Ishikawa (cell line): ENCODE measurements at regions not wholly inside any gene's neighbourhood (a gene's known extent, or its start where the extent isn't known, plus 50 kb on each side); places are given as distances from the start of the nearest gene placed in this dataset.

Source experiments
- CEBPB ChIP-seq: IDR thresholded peaks from 2 replicates; pipeline ENCODE4 v1.6.1; 2012
- CREB1 ChIP-seq: IDR thresholded peaks from 2 replicates; pipeline ENCODE4 v1.6.1; 2012; ENCODE audit warnings: low read depth
- EGR1 ChIP-seq: IDR thresholded peaks from 2 replicates; pipeline ENCODE4 v1.6.1; 2012
- EP300 ChIP-seq: IDR thresholded peaks from 2 replicates; pipeline ENCODE4 v1.6.1; 2012; ENCODE audit warnings: borderline replicate concordance
- RAD21 ChIP-seq: IDR thresholded peaks from 2 replicates; pipeline ENCODE4 v1.6.1; 2012; ENCODE audit warnings: low read depth
- TEAD4 ChIP-seq: IDR thresholded peaks from 2 replicates; pipeline ENCODE4 v1.6.1; 2012
- TF ChIP-seq, protein P1 (sequence below): IDR thresholded peaks from 2 replicates; pipeline ENCODE4 v1.6.1; 2012

DNA sequence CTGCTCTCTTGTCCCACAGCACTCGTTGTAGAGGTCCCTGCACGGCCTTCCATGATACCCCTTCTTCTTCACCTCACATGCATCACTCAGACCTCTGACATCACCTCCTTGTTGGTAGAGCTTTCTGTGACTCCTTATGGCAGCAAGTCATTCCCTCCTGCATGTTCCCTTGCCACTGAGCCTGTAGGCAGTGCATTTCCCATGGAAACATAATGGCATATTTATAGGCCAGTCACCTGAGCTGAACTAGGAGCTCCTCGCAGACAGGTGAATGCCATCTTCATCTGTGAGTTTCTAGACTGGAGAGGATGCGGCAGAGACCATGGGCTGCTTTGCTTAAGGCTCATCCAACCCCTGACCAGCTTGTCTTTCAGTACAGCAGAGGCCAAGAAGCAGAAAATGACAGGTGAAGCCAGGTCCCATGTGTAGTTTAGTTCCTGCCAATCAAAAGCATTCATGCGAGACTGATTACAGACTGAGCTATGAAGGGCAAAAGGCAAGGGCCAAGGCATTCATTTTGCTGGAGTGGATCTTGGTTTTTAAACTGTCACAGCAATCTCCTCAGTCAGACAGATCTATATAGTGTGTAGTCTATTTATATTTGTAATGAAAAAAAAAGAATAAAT lies 59.4 kb upstream of the NEDD4L start:
- TF ChIP-seq EGR1 (no peak), EP300 (no peak), RAD21 (no peak), CREB1 (no peak), TEAD4 (no peak), CEBPB (no peak)
- TF ChIP-seq, protein P1, sequence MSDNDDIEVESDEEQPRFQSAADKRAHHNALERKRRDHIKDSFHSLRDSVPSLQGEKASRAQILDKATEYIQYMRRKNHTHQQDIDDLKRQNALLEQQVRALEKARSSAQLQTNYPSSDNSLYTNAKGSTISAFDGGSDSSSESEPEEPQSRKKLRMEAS = no peak
